ENCODE measurements at regions not wholly inside any gene's neighbourhood (a gene's known extent, or its start where the extent isn't known, plus 50 kb on each side); places are given as distances from the start of the nearest gene placed in this dataset.

GRCh38 chr4:186934244-186934643 is 210.6 kb upstream of the FAT1 start:
- DNase-seq (ENCODE audit: low spot score), result no peak

GRCh38 chr4:186934841-186935443 is 211.3 kb upstream of the FAT1 start:
- no peak for DNase-seq (ENCODE audit: low spot score)

- DNase-seq (ENCODE audit: low spot score), result no peak
Measured at GRCh38 chr4:186935901-186936300, 212.2 kb upstream of the FAT1 start.

DNA sequence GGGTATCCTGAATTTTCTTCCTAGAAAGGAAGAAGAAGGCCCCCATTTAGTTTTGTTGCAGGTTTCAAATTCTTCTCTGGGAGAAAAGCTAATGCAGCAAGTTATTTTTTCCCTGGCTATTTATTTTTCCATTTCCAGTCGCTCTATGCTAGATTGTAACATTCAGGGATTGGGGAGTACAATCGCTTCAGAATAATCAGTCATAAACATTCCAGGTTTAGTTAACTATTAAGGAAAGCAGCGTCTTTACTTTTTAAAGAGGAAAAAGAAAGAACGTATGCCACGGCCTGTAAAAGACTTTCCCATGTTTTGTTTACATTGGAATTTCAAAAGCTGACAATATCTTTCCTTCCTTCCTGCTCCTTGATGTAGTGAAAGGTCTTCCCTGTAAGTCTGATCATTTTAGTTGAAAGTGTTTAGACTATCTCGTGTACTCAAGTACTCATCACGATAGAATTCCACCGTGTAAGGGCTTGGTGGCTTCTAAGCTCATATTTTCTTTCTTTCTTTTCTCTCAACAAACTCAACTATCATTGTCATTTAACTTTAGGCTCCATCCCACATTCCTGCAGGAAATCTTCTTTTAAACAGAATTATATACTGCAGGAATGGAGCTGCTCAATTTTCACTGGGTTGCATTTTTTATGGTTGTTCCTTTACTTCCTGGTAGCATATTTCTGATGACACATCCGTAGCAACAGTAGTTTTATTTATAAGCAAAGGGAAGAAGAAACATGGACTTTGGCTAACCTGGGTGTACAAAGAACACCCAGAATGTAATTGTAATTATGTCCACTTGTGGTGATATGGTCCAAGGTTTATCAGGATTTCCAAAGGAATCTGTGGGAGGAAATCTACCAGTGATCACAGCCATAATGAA is 213.1 kb upstream of the FAT1 start:
- DNase-seq (ENCODE audit: low spot score), result peak; percentile 77

GRCh38 chr4:186939226-186939625 is 215.6 kb upstream of the FAT1 start:
- no peak for DNase-seq (ENCODE audit: low spot score)

- no peak for DNase-seq (ENCODE audit: low spot score)
Measured at GRCh38 chr4:186939766-186940165, 216.1 kb upstream of the FAT1 start.

DNA sequence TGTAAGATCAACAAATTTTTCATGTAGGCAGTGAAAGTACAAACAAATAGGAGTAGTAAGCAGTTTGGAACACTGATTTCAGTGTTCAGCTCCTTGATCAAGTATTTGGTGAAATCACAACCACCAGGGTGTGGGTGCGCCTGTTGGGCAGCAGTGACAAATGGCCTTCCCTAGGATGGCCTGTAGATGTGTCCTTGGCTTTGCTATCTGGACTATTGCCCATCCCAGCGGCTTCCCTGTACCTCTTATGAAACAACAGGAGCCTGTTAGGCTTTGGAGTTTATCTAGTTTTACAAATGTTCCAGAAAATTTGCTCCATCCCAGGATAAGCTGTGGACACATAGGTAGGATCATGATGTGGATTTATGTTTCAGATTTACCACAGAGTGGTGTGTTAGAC is 216.8 kb upstream of the FAT1 start:
- DNase-seq (ENCODE audit: low spot score), result no peak

DNA sequence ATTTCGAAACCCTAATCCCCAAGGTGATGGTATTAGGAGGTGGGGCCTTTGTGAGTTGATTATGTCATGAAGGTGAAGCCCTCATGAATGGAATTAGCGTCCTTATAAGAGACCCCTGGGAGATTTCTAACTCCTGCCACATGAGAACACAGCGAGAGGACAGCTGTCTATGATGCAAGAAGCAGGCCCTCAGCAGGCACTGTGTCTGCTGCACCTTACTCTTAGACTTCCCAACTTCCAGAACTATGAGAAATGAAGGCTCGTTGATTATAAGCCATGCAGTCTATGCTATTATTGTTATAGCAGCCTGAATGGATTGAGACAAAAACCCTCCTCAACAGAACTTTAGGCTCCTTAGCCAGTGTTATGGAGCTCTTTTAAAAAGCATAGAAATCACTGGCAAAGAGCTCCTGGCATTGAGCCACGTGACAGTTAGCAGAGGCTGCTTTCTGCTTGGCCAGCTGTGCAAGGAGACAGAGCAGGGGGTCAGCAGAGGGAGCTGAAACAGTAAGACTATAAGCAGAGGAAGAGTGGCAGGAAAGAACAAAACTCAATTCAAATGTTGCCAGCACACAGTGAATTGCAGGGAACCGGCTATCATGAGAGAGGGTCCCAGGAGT is 219.2 kb upstream of the FAT1 start:
- DNase-seq (ENCODE audit: low spot score), result peak; percentile 4

GRCh38 chr4:186943411-186943810 is 219.8 kb upstream of the FAT1 start:
- no peak for DNase-seq (ENCODE audit: low spot score)

- DNase-seq (ENCODE audit: low spot score), result no peak
Measured at GRCh38 chr4:186946136-186946535, 222.5 kb upstream of the FAT1 start.

GRCh38 chr4:186946682-186947294 is 223.1 kb upstream of the FAT1 start:
- DNase-seq (ENCODE audit: low spot score), result no peak

DNA sequence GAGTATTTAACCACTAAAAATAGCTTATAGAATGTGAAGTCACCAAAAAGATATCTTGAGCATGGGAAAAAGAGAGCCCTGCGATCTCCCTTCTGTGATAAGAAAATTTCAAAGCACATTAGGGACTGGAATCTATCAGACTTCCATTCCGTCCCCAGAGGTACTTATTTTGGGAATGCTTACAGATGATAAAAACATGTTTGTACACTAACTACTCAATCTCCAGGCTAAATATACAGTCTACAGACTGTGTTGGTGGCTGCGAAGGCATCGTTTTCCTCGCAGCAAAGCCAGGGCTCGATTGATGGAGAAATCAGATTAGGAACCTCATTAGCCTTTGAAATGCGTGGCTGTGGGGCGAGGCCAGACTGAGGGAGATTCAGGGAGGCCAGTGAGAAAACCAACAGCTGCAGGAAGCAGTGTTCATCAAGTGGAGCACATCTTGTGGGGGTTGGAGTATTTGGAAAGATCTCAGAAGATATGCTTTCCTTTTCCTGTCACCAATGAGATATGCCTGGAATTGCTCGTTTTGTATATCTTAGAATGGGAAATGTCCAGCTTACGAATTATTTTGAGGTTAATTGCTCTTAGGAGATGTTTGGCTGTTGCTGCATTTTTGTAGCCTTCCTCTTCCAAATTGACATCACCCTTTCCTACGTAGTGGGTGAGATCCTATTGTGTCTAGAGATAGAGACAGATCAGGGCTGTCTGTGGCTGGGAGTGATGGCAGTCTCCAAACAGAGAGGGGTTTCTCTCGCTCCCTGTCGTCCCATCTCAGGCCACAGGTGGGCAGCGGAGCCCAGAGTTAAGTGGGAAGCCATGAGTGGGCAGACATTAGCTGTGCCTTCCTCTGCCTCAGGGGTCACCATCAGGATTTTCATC is 224.9 kb upstream of the FAT1 start:
- peak; percentile 25 for DNase-seq (ENCODE audit: low spot score)

DNA sequence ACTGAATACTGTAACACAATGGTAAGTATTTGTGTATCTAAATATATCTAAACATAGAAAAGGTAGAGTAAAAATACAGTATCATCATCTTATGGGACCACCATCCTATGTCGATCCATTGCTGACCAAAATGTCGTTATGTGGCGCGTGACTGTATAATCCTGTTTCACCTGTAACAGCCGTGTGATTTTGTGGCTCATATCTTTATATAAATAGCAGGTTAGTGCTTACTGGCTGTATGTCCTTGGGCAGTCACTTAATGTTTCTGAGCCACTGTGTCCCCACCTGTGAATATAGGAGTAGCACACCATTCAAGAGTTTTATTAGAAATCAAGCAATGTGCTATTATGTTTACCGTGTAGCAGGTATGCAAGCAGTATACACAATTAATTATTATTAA is 226.2 kb upstream of the FAT1 start:
- no peak for DNase-seq (ENCODE audit: low spot score)

DNA sequence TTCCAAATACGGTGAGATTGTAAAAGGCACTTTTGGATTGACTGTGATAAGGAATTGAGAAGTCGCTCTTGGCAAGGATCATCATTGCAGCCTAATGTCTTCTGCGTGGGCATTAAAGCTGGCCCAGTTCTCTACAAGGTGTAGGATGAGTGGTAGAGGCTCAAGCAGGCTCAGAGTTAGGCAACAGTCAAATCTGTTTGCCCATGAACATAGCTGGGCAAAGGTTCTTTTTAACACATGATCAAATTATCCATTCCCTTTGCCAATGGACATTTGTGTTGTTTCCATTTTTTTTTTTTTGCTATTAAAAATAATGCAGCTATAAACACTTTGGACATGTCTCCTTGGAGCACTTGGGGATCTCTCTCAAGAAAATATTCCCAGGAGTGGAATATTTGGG is 229.1 kb upstream of the FAT1 start:
- DNase-seq (ENCODE audit: low spot score), result no peak

GRCh38 chr4:186953599-186954260 is 230.1 kb upstream of the FAT1 start:
- peak; percentile 35 for DNase-seq (ENCODE audit: low spot score)

DNA sequence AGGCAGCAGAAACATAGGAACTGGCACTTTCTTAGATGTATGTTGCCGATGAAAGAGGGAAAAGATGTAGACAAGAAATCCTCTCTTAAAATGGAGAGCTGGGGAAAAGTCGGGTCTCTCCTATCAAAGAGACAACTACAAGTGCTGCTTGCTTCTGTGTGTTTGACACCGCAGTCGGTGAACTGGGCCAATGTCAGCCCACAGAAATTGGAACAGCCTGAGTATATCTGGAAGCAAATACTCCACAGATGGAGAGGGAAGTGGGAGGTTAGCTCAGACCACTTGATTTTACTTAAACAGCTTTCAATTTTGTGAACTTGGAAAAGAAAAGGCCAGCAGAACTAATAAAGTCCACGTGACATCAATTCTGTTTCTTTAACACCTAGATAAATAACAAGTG is 230.9 kb upstream of the FAT1 start:
- no peak for DNase-seq (ENCODE audit: low spot score)

GRCh38 chr4:186954956-186955355 is 231.3 kb upstream of the FAT1 start:
- no peak for DNase-seq (ENCODE audit: low spot score)

- DNase-seq (ENCODE audit: low spot score), result no peak
Measured at GRCh38 chr4:186957952-186958555, 234.4 kb upstream of the FAT1 start.

- no peak for DNase-seq (ENCODE audit: low spot score)
Measured at GRCh38 chr4:186958726-186959350, 235.2 kb upstream of the FAT1 start.

Measured in AG08395 (cell line).